Tibial artery (tissue), 4 donors: ENCODE measurements at regions not wholly inside any gene's neighbourhood (a gene's known extent, or its start where the extent isn't known, plus 50 kb on each side); places are given as distances from the start of the nearest gene placed in this dataset.

Experiments
- DNase-seq, 2 donors: peaks; one replicate each; pipeline ENCODE4 v3.0.0-alpha.2; 2019
- H3K27ac ChIP-seq, 2 donors: fragments of 200-600 bp; sonication (generic) in 1 of 2; 1 replicate in 1 of 2; 2 replicates in 1 of 2; pipeline ENCODE4 v1.5.1; 2018 to 2019; ENCODE audit warnings: mild to moderate bottlenecking in 1 of 2
- H3K27me3 ChIP-seq, 2 donors: fragments of 200-600 bp; sonication (generic) in 1 of 2; one replicate each; pipeline versions ENCODE4 v1.5.1 to v1.6.0; 2016 to 2019
- H3K36me3 ChIP-seq, 3 donors: fragments of 200-600 bp; sonication (generic) in 2 of 3; one replicate each; pipeline ENCODE4 v1.5.1; 2016 to 2019; ENCODE audit warnings: mild to moderate bottlenecking in 2 of 3
- H3K4me1 ChIP-seq, 4 donors: fragments of 200-600 bp; sonication (generic) in 2 of 4; 1 replicate in 3 of 4; 2 replicates in 1 of 4; pipeline ENCODE4 v1.5.1; 2016 to 2019
- H3K4me3 ChIP-seq, 2 donors: fragments of 200-600 bp; sonication (generic) in 1 of 2; 1 replicate in 1 of 2; 2 replicates in 1 of 2; pipeline ENCODE4 v1.5.1; 2018 to 2019; ENCODE audit warnings: mild to moderate bottlenecking in 2 of 2
- H3K9me3 ChIP-seq, 3 donors: fragments of 200-600 bp; sonication (generic) in 1 of 3; one replicate each; pipeline ENCODE4 v1.5.1; 2016 to 2019
- intact Hi-C: fragments of 100-400 bp; cut with DNase I; formaldehyde crosslinking; loops from one replicate; pipeline ENCODE4 v1.15.0; 2023; ENCODE audit warnings: low total_unique reads
- TF ChIP-seq, protein P1 (sequence below), 2 experiments: fragments of 200-600 bp in 1 of 2; fragments of 450-650 bp in 1 of 2; IDR thresholded peaks; one replicate each; pipeline ENCODE4 v1.5.1; 2017 to 2019; ENCODE audit warnings: antibody characterized with exemption in 2 of 2, mild to moderate bottlenecking in 1 of 2, moderate library complexity in 1 of 2

DNA sequence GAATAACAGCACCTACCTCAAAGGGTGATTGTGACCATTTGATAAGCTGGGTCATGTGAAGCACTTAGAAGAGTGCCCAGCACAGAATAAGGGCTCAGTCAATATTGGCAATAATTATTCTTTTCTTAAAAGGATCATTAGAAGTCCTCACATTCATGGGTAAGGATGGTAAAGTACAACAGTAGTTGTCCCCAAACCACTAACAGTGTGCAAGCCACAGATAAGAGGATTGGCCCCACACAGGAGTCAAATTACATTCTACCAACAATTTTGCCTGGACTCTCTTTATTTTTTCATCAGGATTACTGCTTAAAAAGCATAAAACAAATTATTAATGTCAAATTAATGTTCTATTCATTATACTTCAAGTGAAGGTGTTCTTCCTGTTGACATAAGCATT is 271.5 kb upstream of the PDGFD start:
- TF ChIP-seq, protein P1, sequence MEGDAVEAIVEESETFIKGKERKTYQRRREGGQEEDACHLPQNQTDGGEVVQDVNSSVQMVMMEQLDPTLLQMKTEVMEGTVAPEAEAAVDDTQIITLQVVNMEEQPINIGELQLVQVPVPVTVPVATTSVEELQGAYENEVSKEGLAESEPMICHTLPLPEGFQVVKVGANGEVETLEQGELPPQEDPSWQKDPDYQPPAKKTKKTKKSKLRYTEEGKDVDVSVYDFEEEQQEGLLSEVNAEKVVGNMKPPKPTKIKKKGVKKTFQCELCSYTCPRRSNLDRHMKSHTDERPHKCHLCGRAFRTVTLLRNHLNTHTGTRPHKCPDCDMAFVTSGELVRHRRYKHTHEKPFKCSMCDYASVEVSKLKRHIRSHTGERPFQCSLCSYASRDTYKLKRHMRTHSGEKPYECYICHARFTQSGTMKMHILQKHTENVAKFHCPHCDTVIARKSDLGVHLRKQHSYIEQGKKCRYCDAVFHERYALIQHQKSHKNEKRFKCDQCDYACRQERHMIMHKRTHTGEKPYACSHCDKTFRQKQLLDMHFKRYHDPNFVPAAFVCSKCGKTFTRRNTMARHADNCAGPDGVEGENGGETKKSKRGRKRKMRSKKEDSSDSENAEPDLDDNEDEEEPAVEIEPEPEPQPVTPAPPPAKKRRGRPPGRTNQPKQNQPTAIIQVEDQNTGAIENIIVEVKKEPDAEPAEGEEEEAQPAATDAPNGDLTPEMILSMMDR (IDR thresholded peaks at IDR 0.05) = no peak
- no peak overlapping the region for H3K4me3 ChIP-seq
- H3K36me3 ChIP-seq = no peaks in the 10 kb centered on the region
- H3K27ac ChIP-seq = no peak overlapping the region
- DNase-seq = no peak
- intact Hi-C loops = no loop called here
- H3K4me1 ChIP-seq = no peaks in the 10 kb centered on the region
- H3K9me3 ChIP-seq = no peaks in the 10 kb centered on the region
- H3K27me3 ChIP-seq = no peaks in the 10 kb centered on the region

DNA sequence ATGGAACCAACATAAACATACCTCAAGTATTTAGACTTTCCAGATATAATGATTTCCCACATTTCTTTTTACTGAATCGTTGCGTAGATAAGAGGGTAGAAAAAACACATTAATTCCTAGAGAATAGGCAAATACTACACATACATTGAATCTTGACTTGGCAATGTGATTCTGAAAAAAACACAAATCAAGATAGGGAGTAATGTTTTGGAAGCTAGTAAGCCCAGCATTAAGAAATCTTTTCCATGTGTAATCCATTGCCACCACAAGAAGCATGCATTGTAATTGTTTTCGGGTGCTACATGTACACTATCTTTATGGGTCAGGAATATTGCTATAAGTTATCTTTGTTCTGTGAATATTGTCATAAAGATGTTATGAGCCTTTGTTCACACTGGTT is 269.8 kb upstream of the PDGFD start:
- H3K27me3 ChIP-seq = no peaks in the 10 kb centered on the region
- H3K27ac ChIP-seq = no peak overlapping the region
- intact Hi-C loops = no loop called here
- no peak overlapping the region for H3K4me3 ChIP-seq
- TF ChIP-seq, protein P1 (IDR thresholded peaks at IDR 0.05) = no peak
- H3K9me3 ChIP-seq = no peaks in the 10 kb centered on the region
- H3K36me3 ChIP-seq = no peaks in the 10 kb centered on the region
- DNase-seq = no peak
- H3K4me1 ChIP-seq = no peaks in the 10 kb centered on the region

DNA sequence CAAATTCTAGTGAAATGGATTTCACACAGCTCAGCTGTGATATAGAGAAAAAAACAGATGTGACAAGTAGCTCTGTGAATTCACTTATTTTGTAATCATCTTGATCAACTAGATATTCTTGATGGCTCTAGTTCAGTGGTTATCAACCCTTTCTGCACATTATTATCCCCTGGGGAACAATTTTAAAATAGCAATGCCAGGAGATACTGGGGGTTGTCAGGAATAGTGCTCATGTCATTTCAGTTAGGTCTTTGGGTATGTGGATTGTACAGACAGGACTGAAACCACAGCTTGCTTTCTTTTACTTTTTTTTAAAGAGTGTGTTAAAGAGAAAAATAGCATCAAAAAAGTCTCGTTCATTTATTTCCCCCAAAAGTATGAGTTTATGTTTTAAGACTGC is 269.0 kb upstream of the PDGFD start:
- Histone ChIP-seq H3K4me1 (no peaks in the 10 kb centered on the region), H3K27me3 (no peaks in the 10 kb centered on the region), H3K36me3 (no peaks in the 10 kb centered on the region), H3K9me3 (no peaks in the 10 kb centered on the region), H3K27ac (no peak overlapping the region), H3K4me3 (no peak overlapping the region)
- TF ChIP-seq, protein P1 (IDR thresholded peaks at IDR 0.05) = no peak
- intact Hi-C loops = no loop called here
- DNase-seq = no peak

DNA sequence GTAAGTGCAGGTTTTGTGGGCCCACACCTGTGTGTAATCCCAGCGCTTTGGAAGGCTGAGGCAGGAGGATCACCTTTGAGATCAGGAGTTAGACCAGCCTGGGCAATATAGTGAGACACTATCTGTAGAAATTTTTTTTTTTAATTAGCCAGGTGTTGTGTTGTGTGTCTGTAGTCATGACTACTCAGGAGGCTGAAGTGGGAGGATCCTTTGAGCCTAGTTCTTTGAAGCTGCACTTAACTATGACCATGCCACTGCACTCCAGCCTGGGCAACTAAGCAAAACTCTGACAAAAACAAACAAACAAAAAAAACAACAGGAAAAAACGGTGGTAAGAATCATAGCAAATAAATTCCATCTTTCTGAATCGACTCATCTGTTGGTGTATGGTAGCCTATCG is 268.6 kb upstream of the PDGFD start:
- no peak overlapping the region for H3K4me3 ChIP-seq
- no peaks in the 10 kb centered on the region for H3K9me3 ChIP-seq
- no peaks in the 10 kb centered on the region for H3K4me1 ChIP-seq
- H3K27me3 ChIP-seq = no peaks in the 10 kb centered on the region
- no peaks in the 10 kb centered on the region for H3K36me3 ChIP-seq
- no peak for DNase-seq
- intact Hi-C loops = no loop called here
- no peak overlapping the region for H3K27ac ChIP-seq
- TF ChIP-seq, protein P1 (IDR thresholded peaks at IDR 0.05) = no peak

DNA sequence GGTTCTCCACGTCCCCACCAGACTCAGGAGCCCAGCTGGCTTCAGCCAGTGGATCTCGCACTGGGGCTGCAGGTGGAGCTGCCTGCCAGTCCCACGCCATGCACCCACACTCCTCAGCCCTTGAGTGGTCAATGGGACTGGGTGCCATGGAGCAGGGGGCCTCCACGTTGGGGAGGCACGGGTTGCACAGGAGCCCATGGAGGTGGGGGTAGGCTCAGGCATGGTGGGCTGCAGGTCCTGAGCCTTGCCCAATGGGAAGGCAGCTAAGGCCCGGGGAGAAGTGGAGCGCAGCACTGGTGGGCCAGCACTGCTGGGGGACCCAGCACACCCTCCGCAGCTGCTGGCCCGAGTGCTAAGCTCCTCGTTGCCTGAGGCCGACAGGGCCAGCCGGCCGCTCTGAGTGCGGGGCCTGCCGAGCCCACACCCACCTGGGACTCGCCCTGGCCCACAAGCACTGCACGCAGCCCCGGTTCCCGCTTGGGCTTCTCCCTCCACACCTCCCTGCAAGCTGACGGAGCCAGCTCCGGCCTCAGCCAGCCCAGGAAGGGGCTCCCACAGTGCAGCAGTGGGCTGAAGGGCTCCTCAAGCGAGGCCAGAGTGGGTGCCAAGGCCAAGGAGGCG is 258.5 kb upstream of the PDGFD start:
- Histone ChIP-seq H3K27ac (no peak overlapping the region), H3K27me3 (no peaks in the 10 kb centered on the region), H3K4me1 (no peaks in the 10 kb centered on the region), H3K9me3 (no peaks in the 10 kb centered on the region), H3K4me3 (no peak overlapping the region), H3K36me3 (no peaks in the 10 kb centered on the region)
- DNase-seq = no peak
- TF ChIP-seq, protein P1 (IDR thresholded peaks at IDR 0.05) = no peak
- intact Hi-C loops = no loop called here

DNA sequence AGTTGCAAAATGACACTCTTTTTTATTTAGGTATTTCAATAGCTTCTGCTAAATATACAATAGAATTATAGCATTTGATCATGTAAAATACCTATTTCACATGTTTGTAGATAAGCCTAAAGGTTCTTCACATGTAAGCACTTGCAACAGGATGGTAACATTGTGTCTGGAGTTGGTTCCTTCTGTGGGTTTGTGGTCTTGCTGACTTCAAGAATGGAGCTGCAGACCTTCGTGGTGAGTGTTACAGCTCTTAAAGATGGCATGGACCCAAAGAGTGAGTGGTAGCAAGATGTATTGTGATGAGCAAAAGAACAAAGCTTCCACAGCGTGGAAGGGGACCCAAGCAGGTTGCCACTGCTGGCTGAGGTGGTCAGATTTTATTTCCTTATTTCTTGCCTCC is 246.4 kb upstream of the PDGFD start:
- Histone ChIP-seq H3K36me3 (no peaks in the 10 kb centered on the region), H3K27ac (no peak overlapping the region), H3K4me3 (no peak overlapping the region), H3K27me3 (no peaks in the 10 kb centered on the region), H3K9me3 (no peaks in the 10 kb centered on the region), H3K4me1 (no peaks in the 10 kb centered on the region)
- intact Hi-C loops = no loop called here
- TF ChIP-seq, protein P1 (IDR thresholded peaks at IDR 0.05) = no peak
- no peak for DNase-seq
